Caco-2 (cell line): ENCODE measurements at regions not wholly inside any gene's neighbourhood (a gene's known extent, or its start where the extent isn't known, plus 50 kb on each side); places are given as distances from the start of the nearest gene placed in this dataset.

Source experiments
- BruUV-seq: library from RNA; stranded (reverse); fragments of 400-500 nt; replicated peaks from 2 replicates; lab custom pipeline; 2021; lab: Mats Ljungman, UMichigan
- CTCF ChIA-PET: fragments of 300-600 bp; sonication (Branson Sonifier 250); formaldehyde crosslinking; loops from one replicate; lab custom pipeline; 2022; ENCODE audit warnings: antibody characterized with exemption; lab: Charles Lee
- POLR2A ChIA-PET: fragments of 300-600 bp; sonication (Branson Sonifier 250); formaldehyde crosslinking; loops from one replicate; lab custom pipeline; 2022; ENCODE audit warnings: antibody characterized with exemption; lab: Charles Lee
- DNase-seq, 2 experiments: peaks; one replicate each; pipeline versions ENCODE4 v3.0.0 to v3.0.0-alpha.2; 2020 to 2022
- H3K27me3 ChIP-seq: replicated peaks from 2 replicates; pipeline ENCODE4 v1.6.0; 2011; ENCODE audit warnings: low read length; ENCODE audit not compliant: control insufficient read depth, insufficient read depth
- H3K36me3 ChIP-seq: 2 replicates; pipeline ENCODE4 v1.5.1; 2011; ENCODE audit warnings: low read length; ENCODE audit not compliant: control insufficient read depth, insufficient read depth
- H3K4me1 ChIP-seq: fragments of 250-450 bp; sonication (Bioruptor Pico); 2 replicates; pipeline ENCODE4 v1.5.1; 2020; ENCODE audit warnings: mild to moderate bottlenecking
- H3K4me3 ChIP-seq: 2 replicates; pipeline ENCODE4 v1.5.1; 2011; ENCODE audit warnings: low read depth, mild to moderate bottlenecking, control low read depth, low read length
- H3K9me3 ChIP-seq: fragments of 250-450 bp; sonication (Bioruptor Pico); 2 replicates; pipeline ENCODE4 v1.5.1; 2020; ENCODE audit warnings: mild to moderate bottlenecking, moderate library complexity
- H3K27ac Mint-ChIP-seq: one replicate; pipeline ENCODE4 v1.8.0; 2022; ENCODE audit warnings: mixed read lengths; ENCODE audit not compliant: unreplicated experiment
- H3K27me3 Mint-ChIP-seq: one replicate; pipeline ENCODE4 v1.8.0; 2022; ENCODE audit warnings: mixed read lengths; ENCODE audit not compliant: insufficient read depth, unreplicated experiment
- H3K36me3 Mint-ChIP-seq: one replicate; pipeline ENCODE4 v1.8.0; 2022; ENCODE audit warnings: mild to moderate bottlenecking, mixed read lengths; ENCODE audit not compliant: insufficient read depth, unreplicated experiment
- H3K4me1 Mint-ChIP-seq: one replicate; pipeline ENCODE4 v1.8.0; 2022; ENCODE audit warnings: low read depth, mixed read lengths; ENCODE audit not compliant: unreplicated experiment
- H3K4me3 Mint-ChIP-seq: one replicate; pipeline ENCODE4 v1.8.0; 2022; ENCODE audit warnings: mild to moderate bottlenecking, moderate library complexity, mixed read lengths; ENCODE audit not compliant: unreplicated experiment
- H3K9me3 Mint-ChIP-seq: one replicate; pipeline ENCODE4 v1.8.0; 2022; ENCODE audit warnings: mixed read lengths; ENCODE audit not compliant: unreplicated experiment
- intact Hi-C: fragments of 100-400 bp; cut with micrococcal nuclease; formaldehyde crosslinking; loops from one replicate; pipeline ENCODE4 v1.10.0; 2022; ENCODE audit not compliant: unreplicated experiment
- TF ChIP-seq, protein P1 (sequence below), 2 experiments: fragments of 200-600 bp in 1 of 2; IDR thresholded peaks; 1 replicate in 1 of 2; 2 replicates in 1 of 2; pipeline versions ENCODE4 v1.5.1 to v1.8.0; 2011 to 2022; ENCODE audit warnings: antibody characterized with exemption in 1 of 2, control low read depth in 1 of 2, inconsistent platforms in 1 of 2, low read depth in 1 of 2, low read length in 1 of 2, mild to moderate bottlenecking in 1 of 2, moderate library complexity in 1 of 2; ENCODE audit not compliant: insufficient read depth in 1 of 2, severe bottlenecking in 1 of 2, unreplicated experiment in 1 of 2

DNA sequence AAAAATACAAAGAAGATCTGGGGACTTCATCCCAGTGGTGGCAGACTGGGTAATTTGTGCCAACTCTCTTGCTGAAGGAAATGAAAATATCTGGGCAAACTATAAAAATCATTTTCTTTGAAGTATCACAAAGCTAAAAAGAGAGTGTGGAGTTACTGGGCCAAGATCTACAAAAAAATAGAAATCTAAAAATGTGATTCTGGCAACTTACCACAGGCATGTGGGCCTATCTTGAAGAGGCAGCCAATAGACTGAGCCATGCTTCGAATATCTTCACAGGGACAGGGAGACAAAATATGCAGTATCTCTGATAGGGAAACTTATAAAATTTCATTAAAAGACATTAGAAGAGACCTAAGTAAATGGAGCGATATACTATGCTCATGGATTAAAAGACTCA is 168.8 kb downstream of the RCHY1 start:
- intact Hi-C loops = no loop called here
- no peaks in the 10 kb centered on the region for H3K4me1 Mint-ChIP-seq
- ChIA-PET POLR2A (no interaction called here), CTCF (no interaction called here)
- H3K36me3 Mint-ChIP-seq = no peaks in the 10 kb centered on the region
- no TSS peak for BruUV-seq
- H3K4me1 ChIP-seq = no peaks in the 10 kb centered on the region
- H3K36me3 ChIP-seq = no peaks in the 10 kb centered on the region
- no peaks in the 10 kb centered on the region for H3K9me3 ChIP-seq
- H3K4me3 ChIP-seq = no peak overlapping the region
- no peak overlapping the region for H3K4me3 Mint-ChIP-seq
- TF ChIP-seq, protein P1, sequence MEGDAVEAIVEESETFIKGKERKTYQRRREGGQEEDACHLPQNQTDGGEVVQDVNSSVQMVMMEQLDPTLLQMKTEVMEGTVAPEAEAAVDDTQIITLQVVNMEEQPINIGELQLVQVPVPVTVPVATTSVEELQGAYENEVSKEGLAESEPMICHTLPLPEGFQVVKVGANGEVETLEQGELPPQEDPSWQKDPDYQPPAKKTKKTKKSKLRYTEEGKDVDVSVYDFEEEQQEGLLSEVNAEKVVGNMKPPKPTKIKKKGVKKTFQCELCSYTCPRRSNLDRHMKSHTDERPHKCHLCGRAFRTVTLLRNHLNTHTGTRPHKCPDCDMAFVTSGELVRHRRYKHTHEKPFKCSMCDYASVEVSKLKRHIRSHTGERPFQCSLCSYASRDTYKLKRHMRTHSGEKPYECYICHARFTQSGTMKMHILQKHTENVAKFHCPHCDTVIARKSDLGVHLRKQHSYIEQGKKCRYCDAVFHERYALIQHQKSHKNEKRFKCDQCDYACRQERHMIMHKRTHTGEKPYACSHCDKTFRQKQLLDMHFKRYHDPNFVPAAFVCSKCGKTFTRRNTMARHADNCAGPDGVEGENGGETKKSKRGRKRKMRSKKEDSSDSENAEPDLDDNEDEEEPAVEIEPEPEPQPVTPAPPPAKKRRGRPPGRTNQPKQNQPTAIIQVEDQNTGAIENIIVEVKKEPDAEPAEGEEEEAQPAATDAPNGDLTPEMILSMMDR (IDR thresholded peaks at IDR 0.05; ENCODE audit: insufficient read depth in 1 of 2, low read depth in 1 of 2, low read length in 1 of 2, severe bottlenecking in 1 of 2, unreplicated experiment in 1 of 2) = no peak
- H3K9me3 Mint-ChIP-seq = no peaks in the 10 kb centered on the region
- H3K27ac Mint-ChIP-seq = no peak overlapping the region
- no peak for DNase-seq
- H3K27me3 ChIP-seq = no peaks in the 10 kb centered on the region
- peaks cover 2% of the 10 kb centered on the region for H3K27me3 Mint-ChIP-seq

DNA sequence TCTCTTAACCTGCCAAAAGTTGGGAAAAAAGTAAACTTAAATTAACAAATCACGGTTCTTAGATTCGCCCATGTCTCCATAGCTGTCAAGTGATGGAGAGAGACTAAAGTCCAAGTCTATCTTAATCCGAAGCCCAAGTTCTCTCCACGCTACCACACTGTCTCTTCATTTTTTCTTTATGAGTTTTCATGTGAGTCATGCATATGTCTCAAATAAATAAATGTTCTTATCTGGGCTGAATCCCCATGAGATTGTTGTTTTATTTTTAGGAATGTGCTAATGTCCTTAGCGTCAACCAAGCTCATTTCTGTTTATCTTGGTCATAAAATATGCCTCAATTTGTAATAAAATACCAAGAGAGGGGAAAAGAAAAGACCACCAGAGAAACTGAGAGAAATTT is 169.3 kb downstream of the RCHY1 start:
- no TSS peak for BruUV-seq
- Histone ChIP-seq H3K9me3 (no peaks in the 10 kb centered on the region), H3K27me3 (no peaks in the 10 kb centered on the region), H3K4me1 (no peaks in the 10 kb centered on the region), H3K36me3 (no peaks in the 10 kb centered on the region), H3K4me3 (no peak overlapping the region)
- no peak overlapping the region for H3K4me3 Mint-ChIP-seq
- ChIA-PET CTCF (no interaction called here), POLR2A (no interaction called here)
- no peaks in the 10 kb centered on the region for H3K36me3 Mint-ChIP-seq
- H3K27ac Mint-ChIP-seq = no peak overlapping the region
- H3K9me3 Mint-ChIP-seq = no peaks in the 10 kb centered on the region
- DNase-seq = no peak
- peaks cover 2% of the 10 kb centered on the region for H3K27me3 Mint-ChIP-seq
- intact Hi-C loops = no loop called here
- TF ChIP-seq, protein P1 (IDR thresholded peaks at IDR 0.05; ENCODE audit: insufficient read depth in 1 of 2, low read depth in 1 of 2, low read length in 1 of 2, severe bottlenecking in 1 of 2, unreplicated experiment in 1 of 2) = no peak
- H3K4me1 Mint-ChIP-seq = no peaks in the 10 kb centered on the region

DNA sequence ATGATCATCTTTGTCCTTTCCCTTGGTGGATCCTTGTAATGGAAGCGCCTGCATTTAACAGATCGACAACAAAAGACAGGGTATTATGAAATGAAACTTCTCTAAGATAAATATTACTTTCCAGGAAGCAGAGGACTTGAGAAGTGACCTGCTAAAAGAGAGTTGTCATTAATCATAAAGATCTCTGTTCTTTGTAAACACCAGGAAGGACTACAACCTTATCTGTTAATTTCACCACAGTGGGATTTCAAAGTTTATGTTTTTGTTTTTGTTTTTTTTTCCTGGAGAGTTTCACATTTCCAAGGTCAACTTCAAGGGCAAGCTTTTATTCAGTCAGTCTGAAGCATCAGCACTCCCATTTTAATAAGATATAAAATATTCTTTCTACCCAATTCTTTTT is 170.9 kb downstream of the RCHY1 start:
- Mint-ChIP-seq H3K9me3 (no peaks in the 10 kb centered on the region), H3K4me1 (no peaks in the 10 kb centered on the region), H3K4me3 (no peak overlapping the region), H3K27ac (no peak overlapping the region), H3K36me3 (no peaks in the 10 kb centered on the region), H3K27me3 (peaks cover 2% of the 10 kb centered on the region)
- DNase-seq = no peak
- CTCF ChIA-PET = no interaction called here
- H3K9me3 ChIP-seq = no peaks in the 10 kb centered on the region
- H3K36me3 ChIP-seq = no peaks in the 10 kb centered on the region
- POLR2A ChIA-PET = interaction anchor here (0.7 kb wide), 1 partner anchor 13 kb away, joined by 5 read pairs; no protein-coding TSS in a partner anchor
- intact Hi-C loops = no loop called here
- TF ChIP-seq, protein P1 (IDR thresholded peaks at IDR 0.05; ENCODE audit: insufficient read depth in 1 of 2, low read depth in 1 of 2, low read length in 1 of 2, severe bottlenecking in 1 of 2, unreplicated experiment in 1 of 2) = no peak
- H3K27me3 ChIP-seq = no peaks in the 10 kb centered on the region
- no TSS peak for BruUV-seq
- no peak overlapping the region for H3K4me3 ChIP-seq
- no peaks in the 10 kb centered on the region for H3K4me1 ChIP-seq
